ENCODE measurements at regions not wholly inside any gene's neighbourhood (a gene's known extent, or its start where the extent isn't known, plus 50 kb on each side); places are given as distances from the start of the nearest gene placed in this dataset.

- TF ChIP-seq CTCF (IDR thresholded peaks at IDR 0.05; ENCODE audit: control extremely low read depth in 1 of 3, insufficient read depth in 1 of 3, low read depth in 1 of 3, low read length in 3 of 3), result no peak
- no peak for TF ChIP-seq PHF8 (conservative IDR thresholded peaks at IDR 0.05; ENCODE audit: low read depth, low read length)
- TF ChIP-seq SIRT6 (IDR thresholded peaks at IDR 0.05; ENCODE audit: low read length), result no peak
- TF ChIP-seq BRCA1 (IDR thresholded peaks at IDR 0.05; ENCODE audit: low read depth, low read length), result no peak
- no peak for TF ChIP-seq MAX (IDR thresholded peaks at IDR 0.05)
- TF ChIP-seq POLR2A (IDR thresholded peaks at IDR 0.05; ENCODE audit: control extremely low read depth in 1 of 2, low read depth in 2 of 2, low read length in 2 of 2), result no peak
Measured at GRCh38 chr4:37502070-37502469, 184.1 kb downstream of the RELL1 start.

All from H1 (cell line).